Daoy (cell line): ENCODE measurements at regions not wholly inside any gene's neighbourhood (a gene's known extent, or its start where the extent isn't known, plus 50 kb on each side); places are given as distances from the start of the nearest gene placed in this dataset.

Source experiments
- DNase-seq: peaks from one replicate; pipeline ENCODE4 v3.0.0-alpha.2; 2015; ENCODE audit warnings: low read depth

DNA sequence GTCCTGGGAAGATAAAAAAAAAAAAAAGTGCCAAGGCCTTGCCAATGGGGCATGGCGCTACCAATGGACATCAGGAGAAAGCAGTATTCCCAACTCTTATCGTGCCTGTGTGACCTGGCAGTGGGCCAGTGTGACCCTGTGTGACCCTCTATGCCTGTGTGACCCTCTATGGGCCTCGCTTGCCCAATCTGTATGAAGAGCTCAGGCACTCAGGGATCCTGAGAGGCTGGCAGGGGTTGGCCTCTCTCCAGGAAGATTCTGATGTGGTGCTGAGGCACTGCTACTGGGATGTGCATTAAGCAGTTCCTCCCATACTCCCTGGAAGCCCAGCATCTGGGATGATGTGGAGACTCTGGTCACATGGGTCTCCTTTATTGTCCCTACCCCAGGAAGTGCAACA is 179.2 kb downstream of the MACROH2A1 start:
- DNase-seq, result no peak

GRCh38 chr5:135218790-135219568 is 180.1 kb downstream of the MACROH2A1 start:
- DNase-seq, result no peak

DNA sequence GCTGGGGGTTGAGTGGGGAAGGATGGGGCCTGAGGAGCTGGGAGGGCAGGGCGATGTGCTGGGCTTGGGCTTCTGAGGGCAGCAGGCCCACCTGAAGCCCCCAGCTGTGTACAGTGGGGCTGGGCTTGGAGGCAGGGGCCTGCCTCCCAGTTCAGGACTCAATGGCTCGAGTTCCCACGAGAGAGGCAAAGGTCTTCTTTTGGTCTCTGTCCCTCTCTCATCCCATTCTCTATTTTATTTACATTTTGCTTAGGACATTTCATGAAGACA is 180.6 kb downstream of the MACROH2A1 start:
- no peak for DNase-seq

- DNase-seq, result no peak
These were observed 181.2 kb downstream of the MACROH2A1 start for GRCh38 chr5:135217669-135218485.

DNA sequence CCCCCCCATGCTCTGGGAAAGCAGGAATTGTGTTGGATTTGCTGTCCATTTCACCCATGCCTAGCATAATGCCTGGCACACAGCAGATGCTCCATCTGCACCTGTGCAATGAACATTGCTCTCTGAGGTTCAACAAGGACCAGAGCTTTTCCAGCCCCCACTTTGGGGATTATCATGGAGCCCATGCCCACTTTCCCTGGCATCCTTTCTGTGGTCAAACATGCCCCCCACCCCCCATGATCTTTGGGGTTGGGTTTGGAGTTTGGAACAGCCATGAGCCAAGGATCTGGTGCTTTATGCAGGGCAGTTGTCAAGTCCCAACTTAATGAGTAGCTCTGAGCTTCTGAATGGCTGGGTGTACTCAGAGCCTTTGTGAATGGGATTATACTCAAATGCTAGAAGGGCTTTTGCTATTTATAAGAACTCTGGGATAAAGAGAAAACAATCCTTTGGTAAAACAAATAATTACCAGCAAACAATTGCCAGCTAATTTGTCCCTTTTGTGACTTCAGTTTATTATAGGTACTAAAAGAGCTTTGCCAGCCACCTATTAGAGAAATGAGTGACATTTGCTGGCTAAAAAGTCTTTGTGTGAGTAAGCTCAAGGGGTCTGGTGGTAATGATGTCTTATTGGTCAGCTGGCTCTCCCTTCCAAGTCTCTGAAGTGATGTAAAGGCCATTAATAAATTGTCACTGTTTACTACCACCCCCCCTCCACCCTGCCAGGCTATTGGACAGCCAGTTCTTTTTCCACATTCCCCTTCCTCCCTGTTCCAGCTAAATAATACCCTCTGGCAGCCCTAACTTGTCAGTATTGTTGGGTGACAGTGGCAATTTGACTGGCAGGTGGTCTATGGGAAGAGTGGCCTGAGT is 182.3 kb downstream of the MACROH2A1 start:
- no peak for DNase-seq

DNA sequence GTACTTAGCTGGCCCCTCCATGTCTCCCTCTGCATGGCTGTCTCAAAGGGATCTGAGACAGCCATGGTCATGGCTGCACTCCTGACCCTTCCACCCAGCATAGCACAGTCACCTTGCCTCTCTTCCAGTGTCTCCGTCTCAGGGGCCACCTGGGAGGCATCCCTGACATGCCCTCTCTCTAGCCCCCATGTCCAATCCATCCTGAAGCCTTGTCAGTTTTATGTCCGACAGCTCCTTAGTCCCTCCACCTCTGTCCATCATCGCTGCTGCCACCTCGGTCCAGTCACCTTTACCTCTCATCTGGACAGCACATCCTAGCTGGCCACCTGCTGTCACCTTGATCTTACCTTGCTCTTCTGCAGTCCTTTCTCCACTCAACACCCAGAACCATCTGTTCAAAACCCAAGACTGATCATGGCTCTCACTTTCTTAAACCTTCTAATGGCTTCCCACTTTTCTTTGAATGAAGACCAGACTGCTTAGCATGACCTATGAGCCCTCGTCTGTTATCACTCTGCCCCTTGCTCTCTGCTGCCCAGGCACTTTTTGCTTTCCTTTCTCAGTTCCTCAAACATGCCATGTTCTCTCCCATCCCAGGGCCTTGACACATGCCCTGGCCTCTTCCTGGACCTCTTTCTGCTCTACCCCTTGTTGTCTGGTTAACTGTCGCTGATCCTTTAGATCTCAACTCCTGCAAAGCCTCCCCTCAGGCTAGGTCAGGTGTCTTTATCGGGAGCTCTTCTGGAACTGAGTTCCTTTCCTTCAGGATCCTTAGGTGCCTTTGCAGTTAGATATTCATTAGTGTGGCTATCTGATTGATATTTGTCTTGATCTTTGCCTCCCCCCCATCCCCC is 181.8 kb upstream of the PITX1 start:
- no peak for DNase-seq

DNA sequence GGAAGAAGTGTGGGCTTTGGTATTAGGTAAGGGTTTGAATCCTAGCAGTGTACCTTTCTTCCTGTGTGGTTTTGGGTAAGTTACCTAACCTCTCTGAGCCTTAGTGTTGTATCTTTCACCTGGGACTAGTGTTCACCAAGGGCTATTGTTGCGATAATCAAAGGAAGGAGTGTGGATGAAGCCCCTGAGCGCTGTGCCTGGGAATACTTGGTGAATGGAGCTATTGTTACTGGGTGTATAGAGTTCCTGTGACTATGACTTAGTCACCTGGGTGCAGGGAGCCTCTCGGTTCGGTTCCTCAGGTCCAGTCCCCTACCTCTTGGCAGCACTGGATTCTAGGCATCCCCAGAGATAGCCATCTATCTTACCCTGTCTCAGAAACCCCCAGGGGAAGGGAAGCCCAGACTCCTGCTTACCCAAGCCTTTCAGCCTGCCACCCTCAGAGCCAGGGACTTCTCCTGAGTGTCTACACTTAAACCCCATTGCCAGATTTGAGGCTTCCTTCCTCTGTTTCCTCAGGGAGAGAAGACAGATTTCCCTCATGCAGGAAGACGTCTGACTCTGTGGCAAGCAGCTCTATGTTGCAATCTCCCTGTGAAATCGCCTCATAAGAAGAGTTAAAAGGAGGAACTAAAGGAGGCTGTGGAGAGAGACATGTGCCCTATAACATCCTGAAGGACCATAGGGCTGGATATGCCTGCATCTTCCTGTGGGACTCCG is 181.0 kb upstream of the PITX1 start:
- DNase-seq, result no peak

- DNase-seq, result no peak
These were observed 179.6 kb upstream of the PITX1 start for GRCh38 chr5:135213466-135214239.

DNA sequence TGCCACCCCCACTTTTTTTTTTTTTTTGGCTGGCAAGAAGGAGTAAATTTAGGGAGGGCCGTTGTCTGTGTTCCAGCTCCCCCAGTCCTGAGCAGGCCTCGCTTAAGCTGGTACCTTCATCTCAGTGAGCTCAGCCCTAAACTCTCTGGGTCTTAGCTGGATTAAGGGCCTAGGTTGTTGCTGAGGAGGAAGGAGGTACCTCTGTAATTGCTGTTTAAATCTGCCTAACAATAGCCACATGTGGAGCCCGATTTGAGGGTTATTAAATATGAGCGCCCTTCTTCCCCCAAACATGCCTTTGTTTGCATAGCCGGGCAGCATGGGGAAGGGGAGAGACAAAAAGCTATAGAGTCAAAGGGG is 179.0 kb upstream of the PITX1 start:
- DNase-seq, result no peak

DNA sequence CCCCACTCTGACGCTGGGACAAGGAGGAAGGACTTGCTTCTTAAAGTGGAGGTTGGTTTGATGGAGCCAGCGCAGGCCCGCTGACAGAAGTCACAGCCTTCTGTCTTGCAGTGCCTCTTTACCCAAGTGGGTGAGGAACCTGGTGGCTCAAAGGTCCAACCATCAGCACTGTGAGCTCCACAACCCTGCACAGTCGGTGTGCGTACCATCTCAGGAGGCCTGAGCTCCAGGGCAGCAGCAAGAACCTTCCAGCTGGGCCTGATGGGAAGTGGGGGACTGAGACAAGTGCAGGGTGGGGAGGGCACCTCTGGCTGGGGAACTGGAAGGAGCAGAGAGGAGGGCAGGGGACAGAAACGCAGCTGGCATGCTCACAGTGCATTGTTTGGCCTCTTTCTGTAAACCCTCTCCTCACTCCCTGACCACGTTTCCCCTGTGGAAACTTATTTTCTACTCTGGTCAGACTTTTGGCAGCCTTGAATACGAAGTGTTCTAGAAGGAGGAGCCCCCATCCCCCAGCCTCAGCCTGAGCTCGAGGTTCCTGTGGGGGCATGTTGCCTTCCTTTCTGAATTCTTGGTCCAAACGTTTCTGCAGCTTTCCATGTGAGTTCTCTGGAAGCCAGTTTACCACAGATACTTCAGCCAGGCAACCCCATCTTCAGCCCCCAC is 178.5 kb upstream of the PITX1 start:
- DNase-seq, result no peak

GRCh38 chr5:135211791-135212190 is 177.8 kb upstream of the PITX1 start:
- no peak for DNase-seq

DNA sequence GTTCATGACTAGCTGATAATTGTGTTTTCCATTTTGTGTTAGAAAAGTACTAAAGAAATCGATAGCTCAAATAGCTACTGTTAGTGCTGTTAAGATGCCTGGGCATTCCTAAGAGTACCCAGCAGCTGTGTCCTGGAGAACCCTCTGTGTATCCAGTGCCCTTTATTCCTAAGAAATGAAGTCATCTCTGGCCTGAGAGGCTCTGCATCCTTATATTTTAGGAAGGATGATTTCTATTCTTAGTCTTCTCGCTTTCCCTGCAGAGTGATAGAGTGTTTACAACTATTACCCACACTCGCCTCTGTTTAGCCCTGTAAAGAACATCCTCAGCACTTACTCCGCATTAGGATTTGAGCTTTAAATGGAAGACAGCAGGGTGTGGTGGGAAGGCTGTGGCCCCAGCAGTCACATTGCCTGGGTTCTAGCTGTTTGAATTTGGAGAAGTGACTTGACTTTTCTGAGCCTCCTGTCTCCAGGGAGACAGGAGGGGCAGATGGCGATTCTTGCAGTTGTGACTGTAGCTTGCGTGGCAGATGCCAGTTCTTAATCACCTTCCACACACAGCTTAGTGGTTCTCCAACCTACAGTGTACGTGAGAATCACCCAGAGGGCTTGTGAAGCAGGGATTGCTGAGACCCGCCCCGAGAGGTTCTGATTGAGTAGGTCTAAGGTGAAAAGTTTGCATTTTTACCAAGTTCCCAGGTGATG is 177.2 kb upstream of the PITX1 start:
- no peak for DNase-seq

DNA sequence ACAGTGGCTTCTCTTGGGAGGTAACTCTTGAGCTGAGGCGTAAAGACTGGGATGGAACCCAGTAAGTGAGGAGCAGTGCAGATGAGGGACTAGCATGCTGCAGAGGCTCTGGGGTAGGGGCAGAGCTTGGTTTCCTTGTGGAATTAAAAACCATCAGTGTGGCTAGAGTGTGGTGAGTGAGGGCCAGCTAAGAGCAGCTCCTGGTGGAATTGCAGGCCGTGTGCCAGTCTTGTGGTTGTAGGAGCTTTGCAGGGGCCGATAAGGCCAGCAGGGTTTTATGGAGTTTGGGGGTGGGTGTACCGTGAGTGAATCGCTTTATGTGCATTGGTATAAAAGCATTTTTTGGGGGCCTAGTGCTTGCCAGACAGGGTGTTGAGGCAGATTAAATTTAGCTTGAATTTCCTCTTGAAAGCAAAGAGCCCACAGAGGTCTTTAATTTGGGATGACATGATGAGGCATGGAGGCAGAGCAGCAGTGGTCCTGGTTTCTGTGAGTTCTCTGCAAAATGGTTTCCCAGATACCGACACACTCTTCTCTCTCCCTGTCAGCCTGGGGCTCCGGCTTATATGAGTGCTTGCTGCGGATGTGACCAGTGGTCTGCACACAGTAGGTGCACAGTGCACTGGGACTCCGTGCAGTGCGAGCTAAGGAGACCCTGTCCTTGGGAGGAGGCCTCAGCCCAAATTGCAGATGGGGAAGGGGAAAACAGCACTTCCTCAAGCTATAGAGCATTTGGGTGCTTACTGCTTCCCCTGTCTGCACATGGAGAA is 176.4 kb upstream of the PITX1 start:
- peak; percentile 87 for DNase-seq

DNA sequence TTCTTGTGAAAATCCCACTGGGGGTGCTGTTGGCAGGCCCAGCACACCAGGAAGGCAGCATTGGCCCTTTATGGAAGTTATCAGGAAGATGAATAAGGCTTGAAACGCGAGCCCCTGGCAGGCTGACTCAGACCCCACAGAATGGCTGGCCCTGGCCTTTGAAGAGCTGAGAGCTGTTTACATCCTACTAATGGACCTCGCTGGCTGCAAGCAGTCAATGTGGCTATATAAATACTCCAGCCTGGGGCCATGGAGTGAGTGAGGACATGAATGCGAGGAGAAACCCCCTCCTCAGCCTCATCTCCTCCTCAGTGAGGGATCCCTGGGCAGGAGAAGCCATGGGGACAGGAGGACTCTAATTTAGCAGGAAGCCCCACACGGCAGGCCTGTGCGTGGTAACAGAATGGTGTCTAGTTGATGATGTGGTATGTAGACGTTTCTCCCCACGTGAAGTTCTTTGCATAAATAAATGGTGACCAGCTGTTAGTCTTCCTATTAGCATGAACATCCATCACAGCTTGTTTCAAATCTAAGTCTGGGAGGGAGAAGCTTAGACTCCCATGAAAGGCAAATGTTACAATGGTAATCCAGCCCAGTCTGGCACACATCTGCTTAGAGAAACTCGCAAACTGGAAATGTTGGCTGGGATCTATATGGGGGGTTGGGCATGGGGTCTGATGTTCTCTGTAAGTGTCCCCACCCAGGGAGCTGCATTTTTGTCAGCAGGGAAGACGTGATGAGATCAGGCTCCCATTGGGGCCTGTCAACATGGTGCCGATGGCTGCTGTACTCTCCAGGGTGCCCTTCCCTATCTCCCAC is 175.1 kb upstream of the PITX1 start:
- peak; percentile 99 for DNase-seq

- DNase-seq, result no peak
These were observed 174.5 kb upstream of the PITX1 start for GRCh38 chr5:135208555-135208902.

DNA sequence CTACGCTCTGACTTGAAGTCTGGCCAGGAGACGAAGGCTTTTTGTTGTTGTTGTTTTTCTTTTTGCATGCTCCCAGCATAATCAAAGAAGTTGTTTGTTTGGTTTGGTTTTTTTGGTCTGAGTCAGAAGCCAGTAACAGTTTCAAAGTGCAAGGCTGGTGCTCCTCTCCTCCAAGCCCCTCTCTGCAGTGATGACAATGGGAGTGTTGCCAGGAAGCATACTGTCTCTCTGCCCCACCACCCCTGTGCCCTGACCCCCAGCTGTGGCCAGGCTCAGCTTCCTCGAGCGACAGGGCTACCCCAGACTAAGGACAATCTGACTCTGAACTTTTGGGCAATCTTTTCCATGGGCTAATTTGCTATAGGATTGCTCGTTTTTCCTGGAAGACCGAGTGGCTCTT is 173.8 kb upstream of the PITX1 start:
- DNase-seq, result no peak

DNA sequence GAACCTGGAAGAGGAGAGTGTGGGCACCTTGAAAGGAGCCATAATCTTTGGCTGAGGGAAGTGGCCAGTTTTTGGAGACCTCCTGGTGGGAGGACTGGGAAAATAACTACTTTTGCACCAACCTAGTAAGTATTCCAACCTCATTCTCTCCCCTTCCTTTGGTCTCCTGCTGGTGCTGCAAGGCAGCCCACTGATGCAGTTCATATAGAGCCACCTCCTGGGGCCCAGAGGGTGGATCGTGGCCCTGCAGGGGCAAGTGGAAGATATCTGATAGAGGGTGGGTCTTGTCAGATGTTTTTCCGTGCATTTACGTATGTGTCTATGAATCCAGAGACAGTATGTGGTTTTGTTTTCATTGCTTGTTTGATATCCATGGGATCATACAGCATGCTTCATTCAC is 172.8 kb upstream of the PITX1 start:
- DNase-seq, result no peak
